Vagina (tissue), 2 donors: ENCODE measurements at regions not wholly inside any gene's neighbourhood (a gene's known extent, or its start where the extent isn't known, plus 50 kb on each side); places are given as distances from the start of the nearest gene placed in this dataset.

Experiments used
- DNase-seq, 2 donors: peaks; one replicate each; pipeline ENCODE4 v3.0.0-alpha.2; 2017; ENCODE audit errors: extremely low spot score in 2 of 2
- H3K27ac ChIP-seq: fragments of 200-600 bp; sonication (generic); one replicate; pipeline ENCODE4 v1.5.1; 2019
- H3K27me3 ChIP-seq: fragments of 200-600 bp; sonication (generic); one replicate; pipeline ENCODE4 v1.5.1; 2019
- H3K36me3 ChIP-seq, 2 donors: fragments of 200-600 bp; sonication (generic); one replicate each; pipeline ENCODE4 v1.5.1; 2017 to 2019
- H3K4me1 ChIP-seq: fragments of 200-600 bp; sonication (generic); one replicate; pipeline ENCODE4 v1.5.1; 2019
- H3K4me3 ChIP-seq, 2 donors: fragments of 200-600 bp; sonication (generic); 1 replicate in 1 of 2; 2 replicates in 1 of 2; pipeline ENCODE4 v1.5.1; 2016 to 2019
- H3K9me3 ChIP-seq: fragments of 200-600 bp; sonication (generic); one replicate; pipeline ENCODE4 v1.5.1; 2019
- POLR2A ChIP-seq, 2 donors: fragments of 450-650 bp; IDR thresholded peaks; one replicate each; pipeline ENCODE4 v1.6.1; 2017; ENCODE audit warnings: antibody characterized with exemption in 2 of 2, mild to moderate bottlenecking in 2 of 2, moderate library complexity in 2 of 2
- POLR2AphosphoS5 ChIP-seq, 2 donors: sonication (generic); formaldehyde crosslinking; IDR thresholded peaks; one replicate each; pipeline ENCODE4 v1.9.0; 2017; ENCODE audit warnings: antibody characterized with exemption in 2 of 2, mild to moderate bottlenecking in 2 of 2, low read depth in 1 of 2; ENCODE audit not compliant: insufficient read depth in 1 of 2
- intact Hi-C: fragments of 100-400 bp; cut with DNase I; formaldehyde crosslinking; loops from one replicate; pipeline ENCODE4 v1.15.1; 2023
- TF ChIP-seq, protein P1 (sequence below), 3 experiments: fragments of 450-650 bp in 2 of 3; fragments of 200-600 bp in 1 of 3; sonication (generic) in 1 of 3; IDR thresholded peaks; one replicate each; pipeline ENCODE4 v1.5.1; 2017 to 2019; ENCODE audit warnings: antibody characterized with exemption in 3 of 3, mild to moderate bottlenecking in 2 of 3, moderate library complexity in 2 of 3

DNA sequence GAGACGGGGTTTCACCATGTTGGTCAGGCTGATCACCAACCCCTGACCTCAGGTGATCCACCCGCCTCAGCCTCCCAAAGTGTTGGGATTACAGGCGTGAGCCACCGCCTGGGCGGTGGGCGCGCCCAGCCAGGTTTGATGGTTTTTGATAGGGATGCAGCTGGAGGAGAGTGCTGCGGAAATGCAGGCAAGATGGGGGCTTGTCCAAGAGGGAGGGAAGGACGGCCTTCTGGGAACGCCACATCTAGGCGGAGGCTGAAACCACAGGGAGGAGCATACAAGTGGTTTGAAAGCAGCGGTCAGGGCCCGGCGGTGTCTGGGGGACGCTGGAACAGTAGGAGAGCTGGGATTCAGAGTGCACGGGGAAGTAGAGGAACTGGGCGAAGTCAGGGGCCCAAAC is 134.6 kb downstream of the VRK1 start:
- no peak for DNase-seq
- Histone ChIP-seq H3K4me3 (no peak overlapping the region), H3K4me1 (no peaks in the 10 kb centered on the region), H3K9me3 (no peaks in the 10 kb centered on the region), H3K27me3 (no peaks in the 10 kb centered on the region), H3K36me3 (no peaks in the 10 kb centered on the region), H3K27ac (no peak overlapping the region)
- intact Hi-C loops, result no loop called here
- TF ChIP-seq POLR2AphosphoS5 (IDR thresholded peaks at IDR 0.05; ENCODE audit: insufficient read depth in 1 of 2, low read depth in 1 of 2) (no peak), POLR2A (IDR thresholded peaks at IDR 0.05) (no peak)
- TF ChIP-seq, protein P1, sequence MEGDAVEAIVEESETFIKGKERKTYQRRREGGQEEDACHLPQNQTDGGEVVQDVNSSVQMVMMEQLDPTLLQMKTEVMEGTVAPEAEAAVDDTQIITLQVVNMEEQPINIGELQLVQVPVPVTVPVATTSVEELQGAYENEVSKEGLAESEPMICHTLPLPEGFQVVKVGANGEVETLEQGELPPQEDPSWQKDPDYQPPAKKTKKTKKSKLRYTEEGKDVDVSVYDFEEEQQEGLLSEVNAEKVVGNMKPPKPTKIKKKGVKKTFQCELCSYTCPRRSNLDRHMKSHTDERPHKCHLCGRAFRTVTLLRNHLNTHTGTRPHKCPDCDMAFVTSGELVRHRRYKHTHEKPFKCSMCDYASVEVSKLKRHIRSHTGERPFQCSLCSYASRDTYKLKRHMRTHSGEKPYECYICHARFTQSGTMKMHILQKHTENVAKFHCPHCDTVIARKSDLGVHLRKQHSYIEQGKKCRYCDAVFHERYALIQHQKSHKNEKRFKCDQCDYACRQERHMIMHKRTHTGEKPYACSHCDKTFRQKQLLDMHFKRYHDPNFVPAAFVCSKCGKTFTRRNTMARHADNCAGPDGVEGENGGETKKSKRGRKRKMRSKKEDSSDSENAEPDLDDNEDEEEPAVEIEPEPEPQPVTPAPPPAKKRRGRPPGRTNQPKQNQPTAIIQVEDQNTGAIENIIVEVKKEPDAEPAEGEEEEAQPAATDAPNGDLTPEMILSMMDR (IDR thresholded peaks at IDR 0.05), result no peak

DNA sequence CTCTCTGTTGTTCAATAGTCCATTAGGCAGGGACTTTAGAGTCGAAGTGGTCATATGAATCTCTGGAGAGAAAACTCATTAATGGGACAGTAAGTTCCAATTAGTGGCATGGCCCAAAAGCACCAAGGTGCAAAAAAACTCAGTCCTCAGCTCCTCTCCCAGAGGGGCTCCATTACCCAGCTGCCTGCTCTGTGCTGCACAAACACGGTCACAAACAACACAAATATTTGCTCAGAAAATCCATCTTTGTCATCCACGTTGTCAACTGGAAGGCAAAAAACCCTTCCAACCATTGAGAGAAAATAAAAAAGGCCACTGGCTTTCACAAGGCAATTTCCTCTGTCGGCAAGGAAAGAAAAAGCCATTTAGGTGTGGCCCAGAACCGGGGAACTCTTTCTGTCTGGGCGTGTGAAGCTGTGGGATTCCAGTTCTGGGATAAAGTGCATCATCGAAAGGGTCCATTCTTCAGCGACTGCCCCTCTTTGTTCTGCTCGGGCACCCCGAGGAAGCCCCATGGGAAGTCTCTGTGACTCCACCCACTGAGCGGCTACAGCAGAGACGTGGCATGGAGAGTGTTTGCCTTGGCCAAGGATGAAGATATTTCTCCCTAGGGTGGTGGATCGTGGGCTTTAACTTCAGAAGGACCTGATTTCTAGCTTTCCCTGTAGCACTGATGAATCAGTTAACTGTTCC is 137.6 kb downstream of the VRK1 start:
- intact Hi-C loops, result no loop called here
- Histone ChIP-seq H3K27me3 (no peaks in the 10 kb centered on the region), H3K4me1 (no peaks in the 10 kb centered on the region), H3K36me3 (no peaks in the 10 kb centered on the region), H3K4me3 (no peak overlapping the region), H3K9me3 (no peaks in the 10 kb centered on the region), H3K27ac (no peak overlapping the region)
- TF ChIP-seq, protein P1 (IDR thresholded peaks at IDR 0.05), result no peak
- TF ChIP-seq POLR2A (IDR thresholded peaks at IDR 0.05) (no peak), POLR2AphosphoS5 (IDR thresholded peaks at IDR 0.05; ENCODE audit: insufficient read depth in 1 of 2, low read depth in 1 of 2) (no peak)
- DNase-seq, result no peak

DNA sequence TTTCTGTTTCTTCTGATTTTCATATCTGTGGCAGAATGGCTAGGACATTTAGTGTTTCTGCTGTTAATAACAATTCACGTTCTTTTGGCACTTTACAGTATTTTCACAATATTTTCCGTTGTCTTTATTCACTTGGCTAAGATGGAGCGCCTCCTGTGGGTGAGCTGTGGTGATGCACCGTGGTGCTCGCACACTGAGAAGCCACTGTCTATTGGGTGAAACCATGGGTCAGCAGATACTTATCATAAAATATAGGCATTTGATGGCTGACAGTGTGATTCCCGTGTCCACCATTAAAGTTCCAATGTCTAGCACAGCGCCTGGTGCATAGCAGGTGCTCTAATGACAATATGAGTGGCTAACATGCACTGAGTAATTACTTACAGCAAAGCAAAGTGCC is 141.8 kb downstream of the VRK1 start:
- TF ChIP-seq, protein P1 (IDR thresholded peaks at IDR 0.05), result no peak
- no peak for TF ChIP-seq POLR2A (IDR thresholded peaks at IDR 0.05)
- TF ChIP-seq POLR2AphosphoS5 (IDR thresholded peaks at IDR 0.05; ENCODE audit: insufficient read depth in 1 of 2, low read depth in 1 of 2), result no peak
- H3K9me3 ChIP-seq, result no peaks in the 10 kb centered on the region
- H3K36me3 ChIP-seq, result no peaks in the 10 kb centered on the region
- no peak overlapping the region for H3K27ac ChIP-seq
- no peak for DNase-seq
- H3K27me3 ChIP-seq, result no peaks in the 10 kb centered on the region
- no peaks in the 10 kb centered on the region for H3K4me1 ChIP-seq
- no peak overlapping the region for H3K4me3 ChIP-seq
- intact Hi-C loops, result no loop called here

DNA sequence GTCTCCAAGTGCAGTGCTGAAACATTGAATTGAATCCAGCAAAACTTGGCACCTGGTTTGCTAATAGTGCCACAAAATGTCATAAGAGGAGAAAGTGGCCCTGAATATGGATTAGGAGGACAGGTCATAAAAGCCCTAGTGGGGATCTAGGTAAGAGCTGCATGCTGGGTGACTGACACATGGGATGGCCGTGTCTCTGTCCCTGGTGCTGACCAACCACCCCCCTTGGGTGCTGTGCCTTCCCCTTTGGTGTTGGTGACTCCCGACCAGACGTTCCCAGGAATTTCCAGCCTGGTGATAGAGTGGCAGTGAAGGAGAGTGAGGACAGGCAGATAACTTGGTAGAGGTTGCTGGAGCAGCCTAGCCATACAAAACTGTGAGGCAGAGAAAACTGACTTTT is 142.8 kb downstream of the VRK1 start:
- no peak overlapping the region for H3K4me3 ChIP-seq
- H3K9me3 ChIP-seq, result no peaks in the 10 kb centered on the region
- no peak for DNase-seq
- no peaks in the 10 kb centered on the region for H3K27me3 ChIP-seq
- H3K4me1 ChIP-seq, result no peaks in the 10 kb centered on the region
- no peaks in the 10 kb centered on the region for H3K36me3 ChIP-seq
- intact Hi-C loops, result no loop called here
- H3K27ac ChIP-seq, result no peak overlapping the region
- TF ChIP-seq POLR2A (IDR thresholded peaks at IDR 0.05), result no peak
- TF ChIP-seq, protein P1 (IDR thresholded peaks at IDR 0.05), result no peak
- no peak for TF ChIP-seq POLR2AphosphoS5 (IDR thresholded peaks at IDR 0.05; ENCODE audit: insufficient read depth in 1 of 2, low read depth in 1 of 2)

DNA sequence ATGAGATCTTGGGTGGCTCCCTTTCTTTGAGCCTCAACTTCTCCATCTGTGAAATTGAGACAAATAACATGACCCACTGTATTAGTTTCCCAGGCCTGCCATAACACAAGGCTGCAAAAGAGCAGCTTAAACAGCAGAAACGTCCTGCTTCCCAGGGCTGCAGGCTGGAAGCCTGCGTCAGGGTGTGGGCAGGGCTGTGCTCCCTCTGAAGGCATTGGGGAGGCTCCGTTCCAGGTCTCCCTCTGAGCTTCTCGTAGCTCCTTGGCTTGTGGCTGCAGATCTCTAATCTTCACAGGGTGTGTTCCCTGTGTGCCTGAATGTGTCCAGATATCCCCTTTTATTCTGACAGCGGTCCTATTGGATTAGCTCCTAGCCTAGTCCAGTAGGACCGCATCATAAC is 147.1 kb downstream of the VRK1 start:
- Histone ChIP-seq H3K27ac (no peak overlapping the region), H3K4me3 (no peak overlapping the region), H3K9me3 (no peaks in the 10 kb centered on the region), H3K4me1 (no peaks in the 10 kb centered on the region), H3K36me3 (no peaks in the 10 kb centered on the region), H3K27me3 (no peaks in the 10 kb centered on the region)
- no peak for DNase-seq
- no peak for TF ChIP-seq POLR2A (IDR thresholded peaks at IDR 0.05)
- TF ChIP-seq POLR2AphosphoS5 (IDR thresholded peaks at IDR 0.05; ENCODE audit: insufficient read depth in 1 of 2, low read depth in 1 of 2), result no peak
- TF ChIP-seq, protein P1 (IDR thresholded peaks at IDR 0.05), result no peak
- intact Hi-C loops, result no loop called here
